ENCODE measurements at regions not wholly inside any gene's neighbourhood (a gene's known extent, or its start where the extent isn't known, plus 50 kb on each side); places are given as distances from the start of the nearest gene placed in this dataset.
A peak's percentile ranks its signal among the peaks of the same experiment; 100 is the strongest.

DNA sequence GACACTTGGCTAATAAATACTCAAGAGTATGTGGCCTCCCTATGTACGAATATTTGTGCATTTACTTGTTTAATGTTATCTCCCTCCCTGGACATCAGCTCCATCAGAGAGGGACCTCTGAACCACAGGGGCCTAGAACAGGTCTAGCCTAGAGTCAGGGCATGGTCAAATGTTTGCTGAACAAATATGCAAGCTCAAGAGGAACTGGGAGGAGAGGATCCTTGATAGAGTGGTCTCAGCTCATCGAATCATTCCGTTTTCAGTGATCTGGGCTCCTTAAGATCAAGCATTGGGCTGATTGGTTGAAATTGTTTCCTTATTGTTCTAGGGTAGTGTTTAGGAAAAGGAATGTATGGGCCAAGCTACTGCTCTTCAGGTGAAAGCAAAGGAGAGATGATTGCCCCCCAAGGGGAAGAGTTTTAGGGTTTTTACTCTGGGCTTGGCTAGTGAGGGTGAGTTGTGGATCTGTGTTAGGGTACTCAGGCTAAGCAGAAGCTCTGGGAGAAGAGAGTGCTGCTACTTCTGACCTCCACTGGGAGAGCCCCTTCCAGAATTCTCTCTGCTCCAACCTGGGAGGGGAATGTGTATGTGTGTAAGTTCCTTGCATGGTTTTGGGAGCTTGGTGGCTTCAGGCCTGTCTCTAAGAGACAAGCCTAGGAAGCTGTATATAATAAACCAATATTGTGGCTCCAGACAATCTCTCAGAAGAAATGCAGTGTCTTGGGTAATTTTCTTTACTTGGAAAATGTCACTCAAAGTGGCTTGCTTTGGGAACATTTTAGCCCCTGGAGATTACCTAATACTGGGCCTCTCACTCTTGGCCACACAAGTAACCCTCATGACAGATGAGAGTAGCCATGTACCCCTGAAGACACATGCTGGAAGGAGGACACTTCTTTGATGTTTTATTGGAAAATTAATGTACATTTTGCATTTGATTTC is 110.0 kb downstream of the EMX2 start:
- Histone ChIP-seq H3K27ac (ENCODE audit: low read length, poor library complexity, severe bottlenecking) (no peak overlapping the region), H3K27me3 (ENCODE audit: control insufficient read depth in 1 of 2, insufficient read depth in 1 of 2, low read length in 2 of 2) (no peaks in the 10 kb centered on the region), H3K14ac (ENCODE audit: low read length in 2 of 2) (no peak overlapping the region), H3K9ac (ENCODE audit: low read length) (peak overlapping the region; percentile 20), H3K4me2 (ENCODE audit: low read length, poor library complexity, severe bottlenecking) (no peak overlapping the region), H3K4ac (ENCODE audit: low read depth in 1 of 2, low read length in 2 of 2) (no peak overlapping the region), H2BK15ac (ENCODE audit: low read depth, poor library complexity, severe bottlenecking) (no peak overlapping the region), H3K36me3 (ENCODE audit: control insufficient read depth in 1 of 2, insufficient read depth in 2 of 2, low read depth in 1 of 2, low read length in 2 of 2) (no peaks in the 10 kb centered on the region), H2AFZ (ENCODE audit: low read depth, low read length) (no peak overlapping the region), H3K4me3 (ENCODE audit: insufficient read depth in 1 of 2, low read depth in 1 of 2, low read length in 2 of 2) (no peak overlapping the region), H4K8ac (ENCODE audit: low read length) (no peak overlapping the region), H3K79me1 (replicated peaks; ENCODE audit: low read length, poor library complexity, severe bottlenecking) (no peaks in the 10 kb centered on the region), H2AK5ac (ENCODE audit: low read length, severe bottlenecking) (no peak overlapping the region), H3K9me3 (ENCODE audit: control insufficient read depth, low read length) (peaks cover 8% of the 10 kb centered on the region), H2BK5ac (ENCODE audit: low read depth, low read length, poor library complexity, severe bottlenecking) (no peak overlapping the region), H4K91ac (ENCODE audit: low read length) (no peak overlapping the region), H2BK12ac (ENCODE audit: low read length in 2 of 2) (no peak overlapping the region), H2BK120ac (ENCODE audit: low read depth, low read length) (no peak overlapping the region), H3K4me1 (ENCODE audit: control insufficient read depth, insufficient read depth, low read depth, low read length) (no peaks in the 10 kb centered on the region), H3K23ac (ENCODE audit: low read length in 2 of 2) (no peak overlapping the region), H3K18ac (ENCODE audit: low read depth in 1 of 2, low read length in 2 of 2) (no peak overlapping the region)
- no peak for DNase-seq
- 87% methylated on average over 2 of the region's 3 CpGs for WGBS

DNA sequence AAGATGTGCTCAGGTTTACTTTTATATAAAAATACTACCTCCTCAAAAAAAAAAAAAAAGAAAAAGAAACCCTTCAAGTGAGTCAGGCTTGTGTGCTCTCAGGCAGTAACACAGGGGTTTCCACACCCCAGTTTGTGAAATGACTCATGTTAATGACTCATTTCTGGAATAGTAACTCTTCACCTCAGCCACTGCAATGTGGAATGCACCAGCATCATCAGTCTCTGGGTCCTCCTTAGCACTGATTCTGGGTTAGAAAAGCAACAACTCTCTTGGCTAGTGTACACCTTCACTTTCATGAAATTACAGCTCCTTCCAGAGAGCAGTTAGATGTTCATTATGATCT is 110.6 kb downstream of the EMX2 start:
- Histone ChIP-seq H2BK12ac (ENCODE audit: low read length in 2 of 2) (no peak overlapping the region), H3K9me3 (ENCODE audit: control insufficient read depth, low read length) (peaks cover 8% of the 10 kb centered on the region), H2AFZ (ENCODE audit: low read depth, low read length) (no peak overlapping the region), H4K8ac (ENCODE audit: low read length) (no peak overlapping the region), H3K4me2 (ENCODE audit: low read length, poor library complexity, severe bottlenecking) (no peak overlapping the region), H3K36me3 (ENCODE audit: control insufficient read depth in 1 of 2, insufficient read depth in 2 of 2, low read depth in 1 of 2, low read length in 2 of 2) (no peaks in the 10 kb centered on the region), H3K9ac (ENCODE audit: low read length) (peak overlapping the region; percentile 26), H3K23ac (ENCODE audit: low read length in 2 of 2) (no peak overlapping the region), H3K18ac (ENCODE audit: low read depth in 1 of 2, low read length in 2 of 2) (no peak overlapping the region), H2AK5ac (ENCODE audit: low read length, severe bottlenecking) (no peak overlapping the region), H2BK120ac (ENCODE audit: low read depth, low read length) (no peak overlapping the region), H3K14ac (ENCODE audit: low read length in 2 of 2) (no peak overlapping the region), H3K79me1 (replicated peaks; ENCODE audit: low read length, poor library complexity, severe bottlenecking) (no peaks in the 10 kb centered on the region), H3K4ac (ENCODE audit: low read depth in 1 of 2, low read length in 2 of 2) (no peak overlapping the region), H3K4me1 (ENCODE audit: control insufficient read depth, insufficient read depth, low read depth, low read length) (no peaks in the 10 kb centered on the region), H2BK5ac (ENCODE audit: low read depth, low read length, poor library complexity, severe bottlenecking) (no peak overlapping the region), H4K91ac (ENCODE audit: low read length) (no peak overlapping the region), H3K27ac (ENCODE audit: low read length, poor library complexity, severe bottlenecking) (no peak overlapping the region), H2BK15ac (ENCODE audit: low read depth, poor library complexity, severe bottlenecking) (no peak overlapping the region), H3K4me3 (ENCODE audit: insufficient read depth in 1 of 2, low read depth in 1 of 2, low read length in 2 of 2) (no peak overlapping the region), H3K27me3 (ENCODE audit: control insufficient read depth in 1 of 2, insufficient read depth in 1 of 2, low read length in 2 of 2) (no peaks in the 10 kb centered on the region)
- peak; percentile 90 for DNase-seq

DNA sequence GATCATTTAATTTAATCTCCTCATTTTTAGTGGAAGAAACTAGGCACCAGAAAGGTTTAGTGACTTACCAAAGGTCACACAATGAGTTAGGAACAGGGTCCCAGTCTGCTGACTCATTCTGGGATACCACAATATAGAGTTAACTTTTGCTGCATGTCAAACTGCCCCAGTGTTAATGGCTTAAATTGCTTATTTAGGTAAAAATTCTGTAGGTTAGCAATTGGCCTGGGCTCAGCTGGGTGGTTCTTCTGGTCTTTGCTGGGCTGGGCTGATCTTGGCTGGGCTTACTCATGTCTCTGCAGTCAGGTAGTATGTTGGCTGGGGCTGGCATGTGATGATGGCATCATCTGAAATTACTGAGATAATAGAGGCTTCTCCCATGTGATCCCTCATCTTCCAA is 111.6 kb downstream of the EMX2 start:
- Histone ChIP-seq H3K27ac (ENCODE audit: low read length, poor library complexity, severe bottlenecking) (no peak overlapping the region), H2BK120ac (ENCODE audit: low read depth, low read length) (no peak overlapping the region), H4K8ac (ENCODE audit: low read length) (no peak overlapping the region), H3K9ac (ENCODE audit: low read length) (no peak overlapping the region), H3K14ac (ENCODE audit: low read length in 2 of 2) (no peak overlapping the region), H3K4ac (ENCODE audit: low read depth in 1 of 2, low read length in 2 of 2) (no peak overlapping the region), H3K27me3 (ENCODE audit: control insufficient read depth in 1 of 2, insufficient read depth in 1 of 2, low read length in 2 of 2) (no peaks in the 10 kb centered on the region), H3K23ac (ENCODE audit: low read length in 2 of 2) (no peak overlapping the region), H3K4me1 (ENCODE audit: control insufficient read depth, insufficient read depth, low read depth, low read length) (no peaks in the 10 kb centered on the region), H4K91ac (ENCODE audit: low read length) (no peak overlapping the region), H3K18ac (ENCODE audit: low read depth in 1 of 2, low read length in 2 of 2) (no peak overlapping the region), H2BK12ac (ENCODE audit: low read length in 2 of 2) (no peak overlapping the region), H2BK5ac (ENCODE audit: low read depth, low read length, poor library complexity, severe bottlenecking) (no peak overlapping the region), H3K4me2 (ENCODE audit: low read length, poor library complexity, severe bottlenecking) (no peak overlapping the region), H2AK5ac (ENCODE audit: low read length, severe bottlenecking) (no peak overlapping the region), H3K79me1 (replicated peaks; ENCODE audit: low read length, poor library complexity, severe bottlenecking) (no peaks in the 10 kb centered on the region), H3K4me3 (ENCODE audit: insufficient read depth in 1 of 2, low read depth in 1 of 2, low read length in 2 of 2) (no peak overlapping the region), H2AFZ (ENCODE audit: low read depth, low read length) (no peak overlapping the region), H3K9me3 (ENCODE audit: control insufficient read depth, low read length) (peaks cover 8% of the 10 kb centered on the region), H3K36me3 (ENCODE audit: control insufficient read depth in 1 of 2, insufficient read depth in 2 of 2, low read depth in 1 of 2, low read length in 2 of 2) (no peaks in the 10 kb centered on the region), H2BK15ac (ENCODE audit: low read depth, poor library complexity, severe bottlenecking) (no peak overlapping the region)
- DNase-seq = no peak

DNA sequence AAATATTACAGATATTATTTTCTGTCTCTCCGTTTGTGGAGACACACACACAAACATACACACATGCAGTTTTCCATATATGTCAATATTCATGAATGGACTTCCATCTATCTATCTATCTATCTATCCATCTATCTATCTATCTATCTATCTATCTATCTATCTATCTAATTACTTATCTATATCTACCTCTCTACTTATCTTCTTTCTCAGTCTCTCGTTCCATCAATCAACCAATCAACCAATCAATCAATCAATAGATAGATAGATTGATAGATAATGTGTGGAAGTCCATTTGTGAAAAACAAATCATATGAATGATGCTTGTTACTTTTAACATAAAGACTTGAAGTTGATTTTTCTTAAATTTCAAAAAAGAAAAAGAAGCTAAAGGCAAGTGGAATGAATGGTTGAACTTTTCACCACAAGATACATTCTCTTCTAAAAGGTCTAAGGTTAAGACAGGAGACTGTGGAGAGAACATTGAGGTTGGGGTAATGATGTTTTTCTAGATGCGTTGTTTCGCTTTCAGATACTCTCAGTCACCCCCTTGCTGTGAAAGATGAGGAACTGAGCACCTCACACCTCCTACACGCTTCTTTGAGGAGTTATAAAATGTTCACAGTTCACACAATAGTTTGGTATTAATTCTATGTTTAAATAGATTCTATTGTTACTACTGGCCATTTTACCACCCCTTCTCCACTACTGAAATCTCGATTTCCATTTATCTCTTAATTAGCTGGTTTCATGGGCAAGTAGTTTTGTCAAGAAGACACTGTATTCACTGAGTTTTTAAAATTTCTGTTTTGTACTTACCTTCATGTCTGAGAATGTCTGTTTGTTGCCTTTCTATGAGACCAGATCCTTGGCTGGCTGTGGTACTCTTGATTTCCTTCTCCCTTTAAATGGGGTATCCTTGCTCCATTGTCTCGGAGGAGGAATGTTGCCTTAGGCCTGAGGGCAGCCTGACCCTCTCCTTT is 114.1 kb downstream of the EMX2 start:
- no peak overlapping the region for H3K23ac ChIP-seq (ENCODE audit: low read length in 2 of 2)
- H3K18ac ChIP-seq (ENCODE audit: low read depth in 1 of 2, low read length in 2 of 2) = no peak overlapping the region
- H3K4me2 ChIP-seq (ENCODE audit: low read length, poor library complexity, severe bottlenecking) = no peak overlapping the region
- no peak overlapping the region for H3K4ac ChIP-seq (ENCODE audit: low read depth in 1 of 2, low read length in 2 of 2)
- no peak overlapping the region for H3K14ac ChIP-seq (ENCODE audit: low read length in 2 of 2)
- H2BK120ac ChIP-seq (ENCODE audit: low read depth, low read length) = no peak overlapping the region
- H3K36me3 ChIP-seq (ENCODE audit: control insufficient read depth in 1 of 2, insufficient read depth in 2 of 2, low read depth in 1 of 2, low read length in 2 of 2) = no peaks in the 10 kb centered on the region
- H2AK5ac ChIP-seq (ENCODE audit: low read length, severe bottlenecking) = no peak overlapping the region
- no peaks in the 10 kb centered on the region for H3K79me1 ChIP-seq (replicated peaks; ENCODE audit: low read length, poor library complexity, severe bottlenecking)
- H2AFZ ChIP-seq (ENCODE audit: low read depth, low read length) = no peak overlapping the region
- no peak overlapping the region for H4K91ac ChIP-seq (ENCODE audit: low read length)
- H4K8ac ChIP-seq (ENCODE audit: low read length) = no peak overlapping the region
- H3K9ac ChIP-seq (ENCODE audit: low read length) = no peak overlapping the region
- H3K4me1 ChIP-seq (ENCODE audit: control insufficient read depth, insufficient read depth, low read depth, low read length) = no peaks in the 10 kb centered on the region
- DNase-seq = no peak
- no peak overlapping the region for H2BK5ac ChIP-seq (ENCODE audit: low read depth, low read length, poor library complexity, severe bottlenecking)
- no peak overlapping the region for H2BK15ac ChIP-seq (ENCODE audit: low read depth, poor library complexity, severe bottlenecking)
- no peak overlapping the region for H3K4me3 ChIP-seq (ENCODE audit: insufficient read depth in 1 of 2, low read depth in 1 of 2, low read length in 2 of 2)
- H3K9me3 ChIP-seq (ENCODE audit: control insufficient read depth, low read length) = peaks cover 8% of the 10 kb centered on the region
- no peaks in the 10 kb centered on the region for H3K27me3 ChIP-seq (ENCODE audit: control insufficient read depth in 1 of 2, insufficient read depth in 1 of 2, low read length in 2 of 2)
- 88% methylated on average over 2 of the region's 7 CpGs for WGBS
- no peak overlapping the region for H3K27ac ChIP-seq (ENCODE audit: low read length, poor library complexity, severe bottlenecking)
- no peak overlapping the region for H2BK12ac ChIP-seq (ENCODE audit: low read length in 2 of 2)
